H9 (cell line): ENCODE measurements at regions not wholly inside any gene's neighbourhood (a gene's known extent, or its start where the extent isn't known, plus 50 kb on each side); places are given as distances from the start of the nearest gene placed in this dataset.

Experiments used
- DNase-seq: peaks from one replicate; pipeline ENCODE4 v3.0.0-alpha.2; 2017
- H2AFZ ChIP-seq: one replicate; pipeline ENCODE4 v1.6.1; 2013; ENCODE audit warnings: mild to moderate bottlenecking, low read length, control low read depth, moderate library complexity
- H2AK5ac ChIP-seq: 2 replicates; pipeline ENCODE4 v1.6.1; 2013; ENCODE audit warnings: low read length, control low read depth, mixed read lengths; ENCODE audit not compliant: insufficient read length
- H2BK120ac ChIP-seq: one replicate; pipeline ENCODE4 v1.6.1; 2013; ENCODE audit warnings: low read depth, mild to moderate bottlenecking, low read length, control low read depth, inconsistent platforms; ENCODE audit not compliant: poor library complexity, severe bottlenecking
- H2BK12ac ChIP-seq: 2 replicates; pipeline ENCODE4 v1.6.1; 2013; ENCODE audit warnings: low read length, control low read depth, mixed read lengths, low read depth; ENCODE audit not compliant: insufficient read length
- H2BK15ac ChIP-seq: 2 replicates; pipeline ENCODE4 v1.6.1; 2013; ENCODE audit warnings: low read depth, low read length, control low read depth
- H2BK20ac ChIP-seq: one replicate; pipeline ENCODE4 v1.6.1; 2013; ENCODE audit warnings: low read depth, mild to moderate bottlenecking, low read length, control low read depth, inconsistent platforms; ENCODE audit not compliant: poor library complexity, severe bottlenecking
- H2BK5ac ChIP-seq: 2 replicates; pipeline ENCODE4 v1.6.1; 2013; ENCODE audit warnings: low read length, control low read depth, mixed read lengths; ENCODE audit not compliant: insufficient read length
- H3K14ac ChIP-seq: 2 replicates; pipeline ENCODE4 v1.6.1; 2013; ENCODE audit warnings: low read length, control low read depth; ENCODE audit not compliant: insufficient read depth
- H3K18ac ChIP-seq: 2 replicates; pipeline ENCODE4 v1.6.1; 2013; ENCODE audit warnings: low read depth, mild to moderate bottlenecking, mixed read lengths, low read length, control low read depth; ENCODE audit not compliant: insufficient read length
- H3K23ac ChIP-seq: 2 replicates; pipeline ENCODE4 v1.6.1; 2013; ENCODE audit warnings: low read length, control low read depth, mixed read lengths, low read depth; ENCODE audit not compliant: insufficient read length
- H3K23me2 ChIP-seq: 2 replicates; pipeline ENCODE4 v1.6.1; 2013; ENCODE audit warnings: low read depth, mild to moderate bottlenecking, mixed read lengths, low read length, control low read depth; ENCODE audit not compliant: insufficient read length, poor library complexity, severe bottlenecking
- H3K27ac ChIP-seq: 2 replicates; pipeline ENCODE4 v1.5.1; 2013; ENCODE audit warnings: low read length, control low read depth, mixed read lengths, low read depth; ENCODE audit not compliant: insufficient read length
- H3K27me3 ChIP-seq: 2 replicates; pipeline ENCODE4 v1.6.1; 2013; ENCODE audit warnings: low read length, control low read depth, inconsistent platforms; ENCODE audit not compliant: insufficient read depth
- H3K4ac ChIP-seq: 2 replicates; pipeline ENCODE4 v1.6.1; 2013; ENCODE audit warnings: low read depth, mild to moderate bottlenecking, control low read depth, inconsistent platforms, low read length, moderate library complexity
- H3K4me1 ChIP-seq: 2 replicates; pipeline ENCODE4 v1.6.1; 2013; ENCODE audit warnings: low read length, control low read depth, inconsistent platforms; ENCODE audit not compliant: insufficient read depth
- H3K4me2 ChIP-seq: 2 replicates; pipeline ENCODE4 v1.6.1; 2013; ENCODE audit warnings: low read length, control low read depth, mixed read lengths; ENCODE audit not compliant: insufficient read length, insufficient read depth
- H3K56ac ChIP-seq: 2 replicates; pipeline ENCODE4 v1.6.1; 2013; ENCODE audit warnings: low read depth, mild to moderate bottlenecking, mixed read lengths, low read length, control low read depth; ENCODE audit not compliant: insufficient read length
- H3K79me1 ChIP-seq: 2 replicates; pipeline ENCODE4 v1.6.1; 2013; ENCODE audit warnings: low read depth, mild to moderate bottlenecking, moderate library complexity, low read length, control low read depth, inconsistent platforms; ENCODE audit not compliant: insufficient read depth, poor library complexity, severe bottlenecking
- H3K79me2 ChIP-seq: 2 replicates; pipeline ENCODE4 v1.6.1; 2013; ENCODE audit warnings: low read length, control low read depth, inconsistent platforms; ENCODE audit not compliant: insufficient read depth
- H3K9ac ChIP-seq: 2 replicates; pipeline ENCODE4 v1.6.1; 2013; ENCODE audit warnings: low read length, control low read depth, mixed read lengths; ENCODE audit not compliant: insufficient read length; ENCODE audit errors: extremely low read depth
- H3K9me3 ChIP-seq: one replicate; pipeline ENCODE4 v1.6.1; 2013; ENCODE audit warnings: low read depth, low read length, inconsistent platforms; ENCODE audit not compliant: control insufficient read depth
- H3T11ph ChIP-seq: one replicate; pipeline ENCODE4 v1.6.1; 2013; ENCODE audit warnings: mild to moderate bottlenecking, low read length, control low read depth, inconsistent platforms
- H4K20me1 ChIP-seq: one replicate; pipeline ENCODE4 v1.6.1; 2013; ENCODE audit not compliant: control insufficient read depth, insufficient read length, insufficient read depth
- H4K5ac ChIP-seq: 2 replicates; pipeline ENCODE4 v1.6.1; 2013; ENCODE audit warnings: low read depth, mild to moderate bottlenecking, mixed read lengths, low read length, control low read depth; ENCODE audit not compliant: insufficient read length
- H4K8ac ChIP-seq: replicated peaks from 2 replicates; pipeline ENCODE4 v1.6.1; 2013; ENCODE audit warnings: low read length, control low read depth, mixed read lengths, low read depth; ENCODE audit not compliant: insufficient read length
- H4K91ac ChIP-seq: 2 replicates; pipeline ENCODE4 v1.6.1; 2013; ENCODE audit warnings: low read depth, mild to moderate bottlenecking, moderate library complexity, mixed read lengths, low read length, control low read depth; ENCODE audit not compliant: insufficient read length
- H3K27ac Mint-ChIP-seq, 3 experiments: 2 replicates in 2 of 3; 3 replicates in 1 of 3; pipeline ENCODE4 v1.8.0; 2020 to 2021; ENCODE audit warnings: mixed read lengths in 3 of 3, mild to moderate bottlenecking in 1 of 3, moderate library complexity in 1 of 3
- H3K27me3 Mint-ChIP-seq: 2 replicates; pipeline ENCODE4 v1.8.0; 2021; ENCODE audit warnings: low read depth, mild to moderate bottlenecking, moderate library complexity, mixed read lengths
- H3K36me3 Mint-ChIP-seq, 3 experiments: 2 replicates in 2 of 3; 3 replicates in 1 of 3; pipeline ENCODE4 v1.8.0; 2020 to 2021; ENCODE audit warnings: low read depth in 3 of 3, mixed read lengths in 3 of 3; ENCODE audit not compliant: insufficient read depth in 1 of 3
- H3K4me1 Mint-ChIP-seq, 2 experiments: 2 replicates each; pipeline ENCODE4 v1.8.0; 2020; ENCODE audit warnings: mixed read lengths in 2 of 2
- H3K4me3 Mint-ChIP-seq, 2 experiments: 2 replicates in 1 of 2; 3 replicates in 1 of 2; pipeline ENCODE4 v1.8.0; 2020 to 2021; ENCODE audit warnings: mild to moderate bottlenecking in 2 of 2, mixed read lengths in 2 of 2, moderate library complexity in 1 of 2
- H3K9me3 Mint-ChIP-seq, 2 experiments: 2 replicates in 1 of 2; 3 replicates in 1 of 2; pipeline ENCODE4 v1.8.0; 2020; ENCODE audit warnings: mild to moderate bottlenecking in 2 of 2, mixed read lengths in 2 of 2, moderate library complexity in 1 of 2
- WGBS: extraction: QIAGEN DNeasy Blood & Tissue Kit; methylation state at CpG from one replicate; pipeline ENCODE4 v1.1.7; 2013; ENCODE audit warnings: missing lambda C conversion rate, low lambda C conversion rate, mixed read lengths; ENCODE audit not compliant: insufficient read length; ENCODE audit errors: extremely low coverage; 5-methylcytosine and 5-hydroxymethylcytosine counted together
- TF ChIP-seq, protein P1 (sequence below): fragments of 200-600 bp; sonication (generic); conservative IDR thresholded peaks from 3 replicates; pipeline ENCODE4 v1.8.0; 2021; ENCODE audit warnings: antibody characterized with exemption, mild to moderate bottlenecking

DNA sequence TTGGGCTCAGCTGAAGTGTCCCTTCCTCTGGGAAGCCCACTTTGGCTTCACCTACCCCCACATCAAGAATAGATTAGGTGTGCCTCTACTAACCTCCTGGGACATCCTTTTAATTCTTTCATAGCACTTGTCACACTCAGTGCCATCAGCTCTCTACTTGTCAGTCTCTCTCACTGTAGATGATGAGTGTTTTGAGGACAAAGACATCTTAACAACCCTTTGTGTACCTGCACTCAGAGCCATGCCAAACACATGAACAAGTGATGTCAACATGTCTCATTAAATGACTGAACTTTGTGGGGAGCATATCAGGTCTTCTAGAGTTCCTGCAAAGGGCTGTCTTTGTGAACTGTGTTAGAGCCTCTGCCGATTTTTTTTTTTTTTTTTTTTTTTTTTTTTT lies 87.0 kb upstream of the AMOTL1 start:
- no CpG with 5 or more reads among the region's 1 CpG for WGBS
- no peaks in the 10 kb centered on the region for H4K20me1 ChIP-seq
- no peak overlapping the region for H3K27ac ChIP-seq
- no peak for DNase-seq
- TF ChIP-seq, protein P1, sequence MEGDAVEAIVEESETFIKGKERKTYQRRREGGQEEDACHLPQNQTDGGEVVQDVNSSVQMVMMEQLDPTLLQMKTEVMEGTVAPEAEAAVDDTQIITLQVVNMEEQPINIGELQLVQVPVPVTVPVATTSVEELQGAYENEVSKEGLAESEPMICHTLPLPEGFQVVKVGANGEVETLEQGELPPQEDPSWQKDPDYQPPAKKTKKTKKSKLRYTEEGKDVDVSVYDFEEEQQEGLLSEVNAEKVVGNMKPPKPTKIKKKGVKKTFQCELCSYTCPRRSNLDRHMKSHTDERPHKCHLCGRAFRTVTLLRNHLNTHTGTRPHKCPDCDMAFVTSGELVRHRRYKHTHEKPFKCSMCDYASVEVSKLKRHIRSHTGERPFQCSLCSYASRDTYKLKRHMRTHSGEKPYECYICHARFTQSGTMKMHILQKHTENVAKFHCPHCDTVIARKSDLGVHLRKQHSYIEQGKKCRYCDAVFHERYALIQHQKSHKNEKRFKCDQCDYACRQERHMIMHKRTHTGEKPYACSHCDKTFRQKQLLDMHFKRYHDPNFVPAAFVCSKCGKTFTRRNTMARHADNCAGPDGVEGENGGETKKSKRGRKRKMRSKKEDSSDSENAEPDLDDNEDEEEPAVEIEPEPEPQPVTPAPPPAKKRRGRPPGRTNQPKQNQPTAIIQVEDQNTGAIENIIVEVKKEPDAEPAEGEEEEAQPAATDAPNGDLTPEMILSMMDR, result no peak
- H3K9me3 Mint-ChIP-seq, result peaks cover 13 to 16% of the 10 kb centered on the region in 2 experiments
- H3K4me1 ChIP-seq, result no peaks in the 10 kb centered on the region
- no peak overlapping the region for H3K4me3 Mint-ChIP-seq
- H3K27me3 ChIP-seq, result no peaks in the 10 kb centered on the region
- H2BK12ac ChIP-seq, result no peak overlapping the region
- no peak overlapping the region for H3K4me2 ChIP-seq
- no peak overlapping the region for H3K9ac ChIP-seq
- no peak overlapping the region for H2AK5ac ChIP-seq
- no peak overlapping the region for H2AFZ ChIP-seq
- H3K79me1 ChIP-seq, result no peaks in the 10 kb centered on the region
- H2BK5ac ChIP-seq, result no peak overlapping the region
- no peak overlapping the region for H3T11ph ChIP-seq
- H3K14ac ChIP-seq, result no peak overlapping the region
- H3K27ac Mint-ChIP-seq, result no peak overlapping the region
- H2BK120ac ChIP-seq, result no peak overlapping the region
- no peak overlapping the region for H4K8ac ChIP-seq
- H4K91ac ChIP-seq, result no peak overlapping the region
- H3K36me3 Mint-ChIP-seq, result peaks cover 8 to 18% (median 13%) of the 10 kb centered on the region in 3 experiments
- H4K5ac ChIP-seq, result no peak overlapping the region
- H3K4me1 Mint-ChIP-seq, result peaks cover 0 to 11% of the 10 kb centered on the region in 2 experiments; a peak in 2 of 4 replicates
- no peak overlapping the region for H3K18ac ChIP-seq
- H3K27me3 Mint-ChIP-seq, result no peaks in the 10 kb centered on the region; the same call in 1 of the 2 replicates
- no peak overlapping the region for H2BK20ac ChIP-seq
- H3K9me3 ChIP-seq, result no peaks in the 10 kb centered on the region
- H3K4ac ChIP-seq, result no peak overlapping the region
- H3K23ac ChIP-seq, result no peak overlapping the region
- no peak overlapping the region for H3K56ac ChIP-seq
- no peak overlapping the region for H2BK15ac ChIP-seq
- H3K23me2 ChIP-seq, result no peaks in the 10 kb centered on the region
- no peaks in the 10 kb centered on the region for H3K79me2 ChIP-seq
